MCF 10A (cell line): ENCODE measurements at regions not wholly inside any gene's neighbourhood (a gene's known extent, or its start where the extent isn't known, plus 50 kb on each side); places are given as distances from the start of the nearest gene placed in this dataset.

Source experiments
- BruUV-seq: library from RNA; stranded (reverse); fragments of 400-500 nt; replicated peaks from 2 replicates; lab custom pipeline; 2021; lab: Mats Ljungman, UMichigan
- CTCF ChIA-PET: fragments of 300-600 bp; sonication (Branson Sonifier 250); formaldehyde crosslinking; extraction: SDS; loops from one replicate; lab custom pipeline; 2021; ENCODE audit warnings: antibody characterized with exemption, inconsistent platforms; lab: Yijun Ruan, JAX
- POLR2A ChIA-PET: fragments of 300-600, 350-650 bp; sonication (Branson Sonifier 250); formaldehyde crosslinking; extraction: SDS; loops from one replicate; lab custom pipeline; 2020; ENCODE audit warnings: antibody characterized with exemption, inconsistent platforms; lab: Yijun Ruan, JAX
- DNase-seq: peaks from one replicate; pipeline ENCODE4 v3.0.0-alpha.2; 2018; ENCODE audit not compliant: unreplicated experiment
- H3K27ac Mint-ChIP-seq: one replicate; pipeline ENCODE4 v1.8.0; 2022; ENCODE audit warnings: mild to moderate bottlenecking, low read depth, mixed read lengths; ENCODE audit not compliant: unreplicated experiment
- H3K27me3 Mint-ChIP-seq: one replicate; pipeline ENCODE4 v1.8.0; 2022; ENCODE audit warnings: mixed read lengths; ENCODE audit not compliant: insufficient read depth, unreplicated experiment
- H3K36me3 Mint-ChIP-seq: one replicate; pipeline ENCODE4 v1.8.0; 2022; ENCODE audit warnings: mild to moderate bottlenecking, moderate library complexity, mixed read lengths; ENCODE audit not compliant: insufficient read depth, unreplicated experiment
- H3K4me1 Mint-ChIP-seq: one replicate; pipeline ENCODE4 v1.8.0; 2022; ENCODE audit warnings: mixed read lengths; ENCODE audit not compliant: insufficient read depth, unreplicated experiment
- H3K4me3 Mint-ChIP-seq: one replicate; pipeline ENCODE4 v1.8.0; 2022; ENCODE audit warnings: mild to moderate bottlenecking, moderate library complexity, mixed read lengths; ENCODE audit not compliant: unreplicated experiment
- H3K9me3 Mint-ChIP-seq: one replicate; pipeline ENCODE4 v1.8.0; 2022; ENCODE audit warnings: mixed read lengths; ENCODE audit not compliant: unreplicated experiment
- intact Hi-C: fragments of 100-400 bp; cut with micrococcal nuclease; formaldehyde crosslinking; loops from 2 replicates; pipeline ENCODE4 v1.14.1; 2022
- TF ChIP-seq, protein P1 (sequence below): fragments of 200-600 bp; IDR thresholded peaks from one replicate; pipeline ENCODE4 v1.8.0; 2022; ENCODE audit warnings: antibody characterized with exemption, mild to moderate bottlenecking; ENCODE audit not compliant: unreplicated experiment

DNA sequence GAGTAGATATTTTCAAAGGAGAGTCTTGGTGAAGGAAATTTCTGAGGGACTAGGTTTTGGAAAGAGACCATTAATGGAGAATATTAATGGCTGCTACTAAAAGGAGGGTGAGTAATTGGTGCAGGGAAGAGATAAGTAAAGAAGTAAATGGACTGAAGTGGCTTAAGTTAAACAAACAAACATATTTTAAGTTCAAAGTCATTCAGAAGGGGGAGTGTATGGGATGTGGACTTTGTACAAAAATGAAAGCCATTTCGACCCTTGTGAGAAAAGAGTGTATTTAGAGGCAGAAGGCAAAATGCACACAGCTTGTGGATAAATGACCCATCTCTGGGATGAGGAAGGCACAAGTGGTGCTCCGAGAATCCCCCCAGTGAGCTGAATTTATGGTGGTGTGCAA, 171.7 kb downstream of the BACH1 start:
- DNase-seq = no peak
- Mint-ChIP-seq H3K4me3 (no peak overlapping the region), H3K36me3 (no peaks in the 10 kb centered on the region), H3K27ac (no peak overlapping the region), H3K27me3 (no peaks in the 10 kb centered on the region), H3K9me3 (no peaks in the 10 kb centered on the region), H3K4me1 (no peaks in the 10 kb centered on the region)
- POLR2A ChIA-PET = no interaction called here
- intact Hi-C loops = loop anchor here (10.0 kb wide), 1 partner anchor 574 kb away; no protein-coding TSS in a partner anchor
- no TSS peak for BruUV-seq
- TF ChIP-seq, protein P1, sequence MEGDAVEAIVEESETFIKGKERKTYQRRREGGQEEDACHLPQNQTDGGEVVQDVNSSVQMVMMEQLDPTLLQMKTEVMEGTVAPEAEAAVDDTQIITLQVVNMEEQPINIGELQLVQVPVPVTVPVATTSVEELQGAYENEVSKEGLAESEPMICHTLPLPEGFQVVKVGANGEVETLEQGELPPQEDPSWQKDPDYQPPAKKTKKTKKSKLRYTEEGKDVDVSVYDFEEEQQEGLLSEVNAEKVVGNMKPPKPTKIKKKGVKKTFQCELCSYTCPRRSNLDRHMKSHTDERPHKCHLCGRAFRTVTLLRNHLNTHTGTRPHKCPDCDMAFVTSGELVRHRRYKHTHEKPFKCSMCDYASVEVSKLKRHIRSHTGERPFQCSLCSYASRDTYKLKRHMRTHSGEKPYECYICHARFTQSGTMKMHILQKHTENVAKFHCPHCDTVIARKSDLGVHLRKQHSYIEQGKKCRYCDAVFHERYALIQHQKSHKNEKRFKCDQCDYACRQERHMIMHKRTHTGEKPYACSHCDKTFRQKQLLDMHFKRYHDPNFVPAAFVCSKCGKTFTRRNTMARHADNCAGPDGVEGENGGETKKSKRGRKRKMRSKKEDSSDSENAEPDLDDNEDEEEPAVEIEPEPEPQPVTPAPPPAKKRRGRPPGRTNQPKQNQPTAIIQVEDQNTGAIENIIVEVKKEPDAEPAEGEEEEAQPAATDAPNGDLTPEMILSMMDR = no peak
- CTCF ChIA-PET = interaction anchor here (1.3 kb wide), 1 partner anchor 379 kb away, joined by 3 read pairs; no protein-coding TSS in a partner anchor

DNA sequence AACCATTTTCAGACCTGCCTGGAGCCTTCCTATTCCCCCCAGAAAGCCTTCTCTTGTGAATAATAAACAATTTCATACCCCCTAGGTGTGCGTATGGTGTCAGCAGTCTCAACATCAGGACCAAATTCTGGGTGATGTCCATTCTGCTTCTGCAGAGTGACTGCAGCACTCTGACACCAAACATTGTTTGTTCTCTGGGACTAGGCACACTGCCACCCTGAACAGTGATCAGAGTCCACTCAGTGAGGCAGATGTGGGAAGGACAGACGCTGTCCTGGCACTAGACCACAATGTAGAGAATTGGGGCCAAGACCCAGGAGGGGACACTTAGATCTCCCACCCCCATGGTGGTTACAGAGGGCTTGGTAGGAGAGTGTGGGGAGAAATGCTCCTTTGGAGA, 175.1 kb downstream of the BACH1 start:
- TF ChIP-seq, protein P1 = no peak
- Mint-ChIP-seq H3K9me3 (no peaks in the 10 kb centered on the region), H3K27me3 (no peaks in the 10 kb centered on the region), H3K36me3 (no peaks in the 10 kb centered on the region), H3K4me1 (no peaks in the 10 kb centered on the region), H3K27ac (no peak overlapping the region), H3K4me3 (no peak overlapping the region)
- intact Hi-C loops = loop anchor here (10.0 kb wide), 1 partner anchor 571 kb away; no protein-coding TSS in a partner anchor
- POLR2A ChIA-PET = no interaction called here
- DNase-seq = no peak
- CTCF ChIA-PET = no interaction called here
- no TSS peak for BruUV-seq

DNA sequence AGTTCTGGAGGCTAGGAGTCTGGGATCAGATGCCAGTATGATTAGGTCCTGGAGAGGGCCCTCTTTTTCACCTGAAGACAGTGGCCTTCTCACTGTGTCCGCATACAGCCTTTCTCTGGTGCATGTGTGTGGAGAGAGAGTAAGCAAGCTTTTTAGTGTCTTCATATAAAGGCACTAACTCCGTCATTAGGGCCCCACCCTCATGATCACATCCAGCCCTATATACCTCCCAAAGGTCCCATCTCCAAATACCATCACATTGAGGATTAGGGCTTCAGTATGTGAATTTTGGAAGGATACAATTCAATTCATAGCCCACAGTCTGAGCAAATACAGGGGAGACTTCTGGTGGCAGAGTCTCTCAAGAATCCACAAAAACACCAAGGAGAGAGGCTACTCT, 176.6 kb downstream of the BACH1 start:
- TF ChIP-seq, protein P1 = no peak
- Mint-ChIP-seq H3K4me3 (no peak overlapping the region), H3K4me1 (no peaks in the 10 kb centered on the region), H3K36me3 (no peaks in the 10 kb centered on the region), H3K27ac (no peak overlapping the region), H3K9me3 (no peaks in the 10 kb centered on the region), H3K27me3 (no peaks in the 10 kb centered on the region)
- intact Hi-C loops = loop anchor here (5.0 to 10.0 kb wide), 2 partner anchors 313 to 569 kb away; no protein-coding TSS in a partner anchor
- no peak for DNase-seq
- POLR2A ChIA-PET = no interaction called here
- BruUV-seq = no TSS peak
- CTCF ChIA-PET = interaction anchor here (0.7 to 4.5 kb wide), 12 partner anchors 11 to 568 kb away, joined by 3 to 63 read pairs (median 6); no protein-coding TSS in a partner anchor

DNA sequence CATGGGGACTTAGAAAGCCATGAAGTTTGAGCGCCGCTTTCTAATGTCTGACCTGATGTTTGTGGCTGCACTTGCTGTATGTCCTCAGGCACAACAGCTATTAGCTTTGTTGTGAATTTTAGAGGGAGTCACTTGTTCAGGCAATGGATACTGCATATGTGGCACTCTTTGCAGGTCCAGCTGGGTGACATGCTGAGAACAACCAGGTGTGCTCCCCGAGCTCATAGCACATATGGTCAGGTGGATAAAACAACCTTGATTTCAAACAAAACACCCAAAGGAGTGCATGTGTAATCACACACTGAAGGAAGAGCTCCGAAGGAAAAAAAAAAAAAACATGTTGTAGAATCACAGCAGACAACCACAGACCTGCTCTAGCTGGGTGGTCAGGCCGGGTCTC, 178.6 kb downstream of the BACH1 start:
- Mint-ChIP-seq H3K36me3 (no peaks in the 10 kb centered on the region), H3K4me1 (no peaks in the 10 kb centered on the region), H3K27ac (no peak overlapping the region), H3K4me3 (no peak overlapping the region), H3K9me3 (no peaks in the 10 kb centered on the region), H3K27me3 (no peaks in the 10 kb centered on the region)
- CTCF ChIA-PET = interaction anchor here (0.6 to 4.5 kb wide), 27 partner anchors 9 to 822 kb away, joined by 3 to 63 read pairs (median 4); no protein-coding TSS in a partner anchor
- intact Hi-C loops = loop anchor here (2.0 to 10.0 kb wide), 3 partner anchors 315 to 717 kb away; no protein-coding TSS in a partner anchor
- no peak for DNase-seq
- BruUV-seq = no TSS peak
- POLR2A ChIA-PET = interaction anchor here (0.6 kb wide), 1 partner anchor 387 kb away, joined by 4 read pairs; no protein-coding TSS in a partner anchor
- TF ChIP-seq, protein P1 = no peak
